ENCODE measurements at regions not wholly inside any gene's neighbourhood (a gene's known extent, or its start where the extent isn't known, plus 50 kb on each side); places are given as distances from the start of the nearest gene placed in this dataset.

GRCh38 chr3:194256040-194256945 is 94.8 kb downstream of the CPN2 start:
- Mint-ChIP-seq H3K27me3 (ENCODE audit: unreplicated experiment) (peaks cover 43% of the 10 kb centered on the region), H3K4me3 (ENCODE audit: unreplicated experiment) (no peak overlapping the region), H3K4me1 (ENCODE audit: unreplicated experiment) (peaks cover 6% of the 10 kb centered on the region), H3K36me3 (ENCODE audit: unreplicated experiment) (no peaks in the 10 kb centered on the region), H3K9me3 (ENCODE audit: unreplicated experiment) (no peaks in the 10 kb centered on the region), H3K27ac (ENCODE audit: unreplicated experiment) (no peak overlapping the region)
- no peak for TF ChIP-seq CTCF (IDR thresholded peaks at IDR 0.05)
- no peak for DNase-seq (ENCODE audit: extremely low spot score, unreplicated experiment)

DNA sequence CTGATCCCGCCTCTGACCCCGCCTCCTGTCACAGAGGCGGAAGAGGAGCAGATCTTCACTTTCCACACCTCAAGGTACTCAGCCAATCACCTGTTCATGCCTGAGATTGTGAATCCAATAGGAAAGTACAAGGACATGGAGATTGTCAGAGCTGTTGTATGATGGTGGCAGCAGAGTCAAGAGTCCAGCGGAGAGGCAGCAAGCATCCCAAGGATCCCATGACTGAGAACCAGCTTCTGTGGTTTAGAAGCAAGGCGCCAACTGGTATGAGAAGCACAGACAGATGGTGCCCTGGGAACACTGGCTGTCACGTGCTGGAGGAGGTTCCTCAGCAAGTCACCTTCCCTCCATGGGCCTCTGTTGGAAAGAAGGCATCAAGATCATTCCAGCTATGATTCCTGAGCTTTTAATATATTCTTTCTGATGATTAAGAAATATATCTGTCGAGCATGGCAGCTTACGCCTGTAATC is 93.9 kb downstream of the CPN2 start:
- H3K4me1 Mint-ChIP-seq (ENCODE audit: unreplicated experiment), result peaks cover 2% of the 10 kb centered on the region
- H3K9me3 Mint-ChIP-seq (ENCODE audit: unreplicated experiment), result no peaks in the 10 kb centered on the region
- TF ChIP-seq CTCF (IDR thresholded peaks at IDR 0.05), result no peak
- no peak overlapping the region for H3K27ac Mint-ChIP-seq (ENCODE audit: unreplicated experiment)
- DNase-seq (ENCODE audit: extremely low spot score, unreplicated experiment), result no peak
- no peaks in the 10 kb centered on the region for H3K36me3 Mint-ChIP-seq (ENCODE audit: unreplicated experiment)
- H3K4me3 Mint-ChIP-seq (ENCODE audit: unreplicated experiment), result no peak overlapping the region
- H3K27me3 Mint-ChIP-seq (ENCODE audit: unreplicated experiment), result peaks cover 41% of the 10 kb centered on the region

DNA sequence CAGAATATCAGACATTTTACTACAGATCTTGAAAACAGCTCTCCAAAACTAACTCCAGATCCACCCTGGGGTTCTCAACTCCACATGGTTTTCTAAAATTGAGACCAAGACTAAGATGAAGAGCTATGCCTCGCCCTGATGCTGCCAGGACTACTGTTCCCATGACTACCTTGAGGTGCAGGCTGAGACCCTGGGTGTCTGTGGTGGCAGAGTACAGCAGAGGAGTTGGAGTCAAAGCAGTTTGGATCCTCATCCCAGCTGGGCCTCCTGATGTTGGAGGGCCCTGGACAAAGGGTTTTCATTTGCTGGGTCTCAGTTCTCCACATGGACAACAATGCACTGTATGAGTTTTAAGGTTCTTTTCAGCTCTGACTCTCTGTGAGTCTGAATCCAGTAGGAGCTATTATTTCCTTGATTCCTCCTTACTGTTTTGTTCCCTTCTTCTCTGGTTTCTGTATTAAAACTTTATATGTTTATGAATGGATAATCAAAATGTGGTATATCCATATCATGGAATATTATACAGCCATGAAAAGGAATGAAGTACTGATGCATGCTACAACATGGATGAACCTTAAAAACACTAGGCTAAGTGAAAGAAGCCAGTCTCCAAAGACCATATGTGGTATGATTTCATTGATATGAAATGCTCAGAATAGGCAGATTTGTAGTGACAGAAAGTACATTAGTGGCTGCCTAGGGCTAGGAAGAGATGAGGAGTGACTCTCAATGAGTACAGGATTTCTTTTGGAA is 93.0 kb downstream of the CPN2 start:
- TF ChIP-seq CTCF (IDR thresholded peaks at IDR 0.05), result no peak
- H3K4me3 Mint-ChIP-seq (ENCODE audit: unreplicated experiment), result no peak overlapping the region
- H3K27ac Mint-ChIP-seq (ENCODE audit: unreplicated experiment), result no peak overlapping the region
- H3K36me3 Mint-ChIP-seq (ENCODE audit: unreplicated experiment), result no peaks in the 10 kb centered on the region
- peaks cover 2% of the 10 kb centered on the region for H3K4me1 Mint-ChIP-seq (ENCODE audit: unreplicated experiment)
- H3K9me3 Mint-ChIP-seq (ENCODE audit: unreplicated experiment), result no peaks in the 10 kb centered on the region
- H3K27me3 Mint-ChIP-seq (ENCODE audit: unreplicated experiment), result peaks cover 38% of the 10 kb centered on the region
- DNase-seq (ENCODE audit: extremely low spot score, unreplicated experiment), result no peak

DNA sequence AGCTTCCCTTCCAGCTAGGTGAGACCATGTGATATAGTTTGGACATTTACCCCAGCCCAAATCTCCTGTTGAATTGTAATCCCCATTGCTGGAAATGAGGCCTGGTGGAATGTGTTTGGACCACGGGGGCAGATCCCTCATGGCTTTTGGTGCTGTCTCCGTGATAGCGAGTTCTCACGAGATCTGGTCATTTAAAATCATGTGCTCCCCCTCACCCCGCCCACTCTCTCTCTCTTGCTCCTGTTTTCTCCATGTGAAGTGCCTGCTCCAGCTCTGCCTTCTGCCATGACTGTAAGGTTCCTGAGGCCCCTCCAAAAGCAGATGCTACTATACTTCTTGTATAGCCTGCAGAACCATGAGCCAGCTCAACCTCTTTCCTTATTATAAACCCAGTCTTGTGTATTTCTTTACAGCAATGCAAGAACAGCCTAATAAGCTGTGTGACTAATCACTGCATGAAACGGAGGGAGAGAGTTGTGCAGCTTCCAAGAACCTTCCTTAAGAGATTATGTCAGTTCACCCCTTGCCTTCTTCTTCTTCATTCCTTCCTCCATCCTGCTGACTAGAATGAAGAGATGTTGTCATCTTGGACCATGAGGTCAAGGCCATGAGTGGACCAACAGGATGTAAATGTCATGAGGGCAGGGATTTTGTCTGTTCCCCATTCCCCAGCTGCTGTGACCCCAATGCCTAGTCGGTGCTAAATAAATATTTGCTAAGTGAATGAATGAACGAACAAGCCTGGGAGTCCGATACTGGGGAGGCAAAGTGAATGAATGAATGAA is 91.0 kb downstream of the CPN2 start:
- Mint-ChIP-seq H3K27me3 (ENCODE audit: unreplicated experiment) (peaks cover 30% of the 10 kb centered on the region), H3K36me3 (ENCODE audit: unreplicated experiment) (no peaks in the 10 kb centered on the region), H3K4me1 (ENCODE audit: unreplicated experiment) (peaks cover 4% of the 10 kb centered on the region), H3K9me3 (ENCODE audit: unreplicated experiment) (no peaks in the 10 kb centered on the region), H3K4me3 (ENCODE audit: unreplicated experiment) (no peak overlapping the region), H3K27ac (ENCODE audit: unreplicated experiment) (no peak overlapping the region)
- no peak for DNase-seq (ENCODE audit: extremely low spot score, unreplicated experiment)
- no peak for TF ChIP-seq CTCF (IDR thresholded peaks at IDR 0.05)

Data from osteocyte (in vitro differentiated cells).